Astrocyte of the cerebellum (primary cell): ENCODE measurements at regions not wholly inside any gene's neighbourhood (a gene's known extent, or its start where the extent isn't known, plus 50 kb on each side); places are given as distances from the start of the nearest gene placed in this dataset.
A peak's percentile ranks its signal among the peaks of the same experiment; 100 is the strongest.

Source experiments
- DNase-seq: peaks from one replicate; pipeline ENCODE4 v3.0.0-alpha.2; 2011; ENCODE audit warnings: low read depth
- H3K4me3 ChIP-seq: 2 replicates; pipeline ENCODE4 v1.5.1; 2011; ENCODE audit warnings: mild to moderate bottlenecking, low read depth, low read length, moderate library complexity
- CTCF ChIP-seq: IDR thresholded peaks from 2 replicates; pipeline ENCODE4 v1.5.1; 2012; ENCODE audit warnings: low read length, low read depth, moderate library complexity, mild to moderate bottlenecking; ENCODE audit errors: missing control alignments
- in situ Hi-C: cut with HindIII; loops from 2 replicates; pipeline ENCODE4 v1.10.0; 2017; ENCODE audit warnings: low sequenced_read_pairs

- TF ChIP-seq CTCF = no peak
- in situ Hi-C loops = no loop called here
These were observed 122.7 kb upstream of the TMEM72 start for GRCh38 chr10:44788147-44789129.

GRCh38 chr10:44792119-44792775, 118.9 kb upstream of the TMEM72 start:
- no peak overlapping the region for H3K4me3 ChIP-seq
- no peak for DNase-seq
- in situ Hi-C loops = no loop called here
- no peak for TF ChIP-seq CTCF

More at GRCh38 chr10:44788147-44789129, 122.7 kb upstream of the TMEM72 start:
- DNase-seq = no peak
- no peak overlapping the region for H3K4me3 ChIP-seq

- in situ Hi-C loops = no loop called here
These were observed 111.2 kb upstream of the TMEM72 start for GRCh38 chr10:44799966-44800365.

GRCh38 chr10:44801383-44802327, 109.5 kb upstream of the TMEM72 start:
- TF ChIP-seq CTCF = no peak
- DNase-seq = peak; percentile 76
- in situ Hi-C loops = no loop called here
- H3K4me3 ChIP-seq = no peak overlapping the region

More at GRCh38 chr10:44799966-44800365, 111.2 kb upstream of the TMEM72 start:
- no peak overlapping the region for H3K4me3 ChIP-seq
- DNase-seq = no peak
- no peak for TF ChIP-seq CTCF

- in situ Hi-C loops = no loop called here
- no peak for DNase-seq
- no peak overlapping the region for H3K4me3 ChIP-seq
- no peak for TF ChIP-seq CTCF
These were observed 107.3 kb upstream of the TMEM72 start for GRCh38 chr10:44803862-44804261.

- no peak overlapping the region for H3K4me3 ChIP-seq
- TF ChIP-seq CTCF = no peak
- in situ Hi-C loops = no loop called here
- DNase-seq = no peak
These were observed 106.5 kb upstream of the TMEM72 start for GRCh38 chr10:44804661-44805060.
